ENCODE measurements at regions not wholly inside any gene's neighbourhood (a gene's known extent, or its start where the extent isn't known, plus 50 kb on each side); places are given as distances from the start of the nearest gene placed in this dataset.
"Not testable (repeated sequence)": the region's sequence is repeated elsewhere in the genome, so short reads cannot be mapped to it uniquely, and the experiment has no call there.

DNA sequence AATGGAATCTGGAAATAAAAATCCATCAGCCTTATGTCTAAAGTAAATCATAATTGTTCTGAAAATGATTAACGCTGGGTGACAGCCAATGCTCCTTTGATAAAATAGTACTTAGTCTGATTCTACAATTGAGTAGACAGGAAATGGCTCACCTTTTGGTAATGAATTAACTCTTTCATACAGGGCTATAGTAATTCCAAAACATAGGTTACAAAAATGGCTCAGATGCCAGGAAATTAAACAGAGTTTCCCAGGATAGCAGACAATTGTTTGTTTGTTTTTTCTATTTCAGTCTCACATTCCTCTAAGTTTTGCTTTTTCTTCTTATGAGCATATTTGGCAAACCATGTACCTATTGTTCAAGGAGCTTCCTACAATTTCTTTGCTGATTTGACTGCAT, 257.2 kb upstream of the EPHA7 start:
- Mint-ChIP-seq H3K4me3 (no peak overlapping the region), H3K27me3 (ENCODE audit: insufficient read depth) (no peaks in the 10 kb centered on the region), H3K27ac (no peak overlapping the region), H3K36me3 (ENCODE audit: low read depth) (no peaks in the 10 kb centered on the region), H3K4me1 (ENCODE audit: low read depth) (no peaks in the 10 kb centered on the region), H3K9me3 (peaks cover 28% of the 10 kb centered on the region)
- DNase-seq = no peak
- TF ChIP-seq, protein P1, sequence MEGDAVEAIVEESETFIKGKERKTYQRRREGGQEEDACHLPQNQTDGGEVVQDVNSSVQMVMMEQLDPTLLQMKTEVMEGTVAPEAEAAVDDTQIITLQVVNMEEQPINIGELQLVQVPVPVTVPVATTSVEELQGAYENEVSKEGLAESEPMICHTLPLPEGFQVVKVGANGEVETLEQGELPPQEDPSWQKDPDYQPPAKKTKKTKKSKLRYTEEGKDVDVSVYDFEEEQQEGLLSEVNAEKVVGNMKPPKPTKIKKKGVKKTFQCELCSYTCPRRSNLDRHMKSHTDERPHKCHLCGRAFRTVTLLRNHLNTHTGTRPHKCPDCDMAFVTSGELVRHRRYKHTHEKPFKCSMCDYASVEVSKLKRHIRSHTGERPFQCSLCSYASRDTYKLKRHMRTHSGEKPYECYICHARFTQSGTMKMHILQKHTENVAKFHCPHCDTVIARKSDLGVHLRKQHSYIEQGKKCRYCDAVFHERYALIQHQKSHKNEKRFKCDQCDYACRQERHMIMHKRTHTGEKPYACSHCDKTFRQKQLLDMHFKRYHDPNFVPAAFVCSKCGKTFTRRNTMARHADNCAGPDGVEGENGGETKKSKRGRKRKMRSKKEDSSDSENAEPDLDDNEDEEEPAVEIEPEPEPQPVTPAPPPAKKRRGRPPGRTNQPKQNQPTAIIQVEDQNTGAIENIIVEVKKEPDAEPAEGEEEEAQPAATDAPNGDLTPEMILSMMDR (IDR thresholded peaks at IDR 0.05) = no peak

DNA sequence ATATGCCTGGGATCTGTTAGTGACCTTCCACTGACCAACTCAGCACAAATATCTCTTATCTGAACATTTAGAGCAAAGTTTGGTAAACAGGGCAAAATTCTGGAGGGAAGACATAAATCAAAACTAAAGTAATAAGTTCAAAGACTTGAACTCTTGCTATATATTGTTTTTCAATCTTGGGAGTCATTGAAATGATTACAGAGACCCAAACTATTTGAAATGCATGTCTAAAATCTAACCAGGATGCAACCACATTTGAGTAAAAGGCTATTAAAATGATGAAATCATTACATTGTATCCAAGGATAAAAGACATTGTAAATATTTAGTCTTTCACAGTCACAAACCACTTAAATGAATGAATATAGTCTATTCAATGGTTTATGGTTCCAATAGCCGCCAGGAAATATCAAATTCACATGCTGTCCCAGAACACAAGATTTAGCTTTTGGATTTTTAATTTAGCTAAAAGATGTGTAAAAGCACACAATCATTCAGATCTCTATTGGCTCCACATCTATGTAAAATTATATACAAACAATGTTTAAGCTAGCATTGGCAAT, 256.6 kb upstream of the EPHA7 start:
- Mint-ChIP-seq H3K9me3 (peaks cover 23% of the 10 kb centered on the region), H3K36me3 (ENCODE audit: low read depth) (no peaks in the 10 kb centered on the region), H3K4me1 (ENCODE audit: low read depth) (no peaks in the 10 kb centered on the region), H3K4me3 (no peak overlapping the region), H3K27ac (no peak overlapping the region), H3K27me3 (ENCODE audit: insufficient read depth) (no peaks in the 10 kb centered on the region)
- no peak for DNase-seq
- TF ChIP-seq, protein P1 (IDR thresholded peaks at IDR 0.05) = no peak

DNA sequence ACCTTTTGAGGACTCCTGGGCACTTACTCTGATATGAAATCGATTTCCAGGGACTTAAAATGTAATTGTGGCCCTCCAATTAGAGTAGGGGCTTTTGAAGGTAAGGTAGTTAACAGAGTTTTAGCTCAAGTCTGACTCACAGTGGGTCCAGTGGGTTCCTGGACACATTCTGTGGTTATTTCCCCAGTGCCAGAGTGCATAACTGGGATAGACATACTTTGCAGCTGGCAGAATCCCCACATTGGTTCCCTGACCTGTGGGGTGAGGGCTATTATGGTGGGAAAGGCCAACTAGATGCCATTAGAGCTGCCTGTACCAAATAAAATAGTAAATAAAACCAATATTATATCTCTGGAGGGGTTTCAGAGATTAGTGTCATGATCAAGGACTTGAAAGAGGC, 243.8 kb upstream of the EPHA7 start:
- H3K27ac Mint-ChIP-seq = no peak overlapping the region
- DNase-seq = no peak
- H3K4me1 Mint-ChIP-seq (ENCODE audit: low read depth) = no peaks in the 10 kb centered on the region
- H3K4me3 Mint-ChIP-seq = no peak overlapping the region
- H3K36me3 Mint-ChIP-seq (ENCODE audit: low read depth) = no peaks in the 10 kb centered on the region
- no peaks in the 10 kb centered on the region for H3K27me3 Mint-ChIP-seq (ENCODE audit: insufficient read depth)
- peaks cover 41% of the 10 kb centered on the region for H3K9me3 Mint-ChIP-seq
- TF ChIP-seq, protein P1 (IDR thresholded peaks at IDR 0.05) = no peak

DNA sequence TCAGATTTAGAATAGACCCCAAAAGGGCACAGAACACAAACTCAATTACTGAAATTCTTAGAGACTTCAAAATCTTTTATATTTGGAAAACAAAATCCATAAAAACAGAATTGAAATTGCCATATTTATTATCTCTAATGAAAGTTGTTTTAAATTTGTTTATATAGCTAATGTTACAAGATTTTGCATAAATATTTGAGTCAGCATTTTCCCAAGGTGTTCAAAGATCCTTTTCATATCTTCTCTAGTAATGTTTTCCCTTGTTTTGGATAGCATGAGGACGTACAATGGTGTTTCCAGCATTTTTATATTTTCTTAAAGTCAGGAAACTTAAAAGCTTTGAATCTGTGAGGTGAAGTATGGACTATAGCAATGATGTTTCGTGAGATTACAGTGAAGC, 235.2 kb upstream of the EPHA7 start:
- no peak for DNase-seq
- no peaks in the 10 kb centered on the region; the same call in 1 of the 2 replicates for H3K36me3 Mint-ChIP-seq (ENCODE audit: low read depth)
- TF ChIP-seq, protein P1 (IDR thresholded peaks at IDR 0.05) = no peak
- H3K4me3 Mint-ChIP-seq = no peak overlapping the region
- H3K9me3 Mint-ChIP-seq = peaks cover 36% of the 10 kb centered on the region
- H3K4me1 Mint-ChIP-seq (ENCODE audit: low read depth) = no peaks in the 10 kb centered on the region
- H3K27ac Mint-ChIP-seq = no peak overlapping the region
- H3K27me3 Mint-ChIP-seq (ENCODE audit: insufficient read depth) = no peaks in the 10 kb centered on the region

DNA sequence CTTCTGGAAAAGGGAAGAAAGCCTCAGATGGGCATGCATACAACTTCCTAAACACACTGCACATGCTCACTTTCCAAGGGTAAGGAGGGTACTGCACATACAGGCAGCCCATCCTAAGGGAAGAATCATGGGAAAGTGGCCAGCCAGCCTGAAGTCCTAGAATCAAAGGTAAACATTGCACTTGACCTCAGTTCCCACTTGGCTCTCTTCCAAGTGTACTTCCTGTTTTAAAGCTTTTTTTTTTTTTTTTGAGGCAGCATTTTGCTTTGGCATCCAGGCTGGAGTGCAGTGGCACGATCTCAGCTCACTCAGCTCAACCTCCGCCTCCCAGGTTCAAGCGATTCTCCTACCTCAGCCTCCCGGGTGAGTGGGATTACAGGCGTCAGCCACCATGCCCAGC, 225.3 kb upstream of the EPHA7 start:
- TF ChIP-seq, protein P1 (IDR thresholded peaks at IDR 0.05) = no peak
- Mint-ChIP-seq H3K4me1 (ENCODE audit: low read depth) (no peaks in the 10 kb centered on the region), H3K9me3 (peaks cover 38% of the 10 kb centered on the region), H3K4me3 (no peak overlapping the region), H3K36me3 (ENCODE audit: low read depth) (no peaks in the 10 kb centered on the region), H3K27me3 (ENCODE audit: insufficient read depth) (no peaks in the 10 kb centered on the region), H3K27ac (no peak overlapping the region)
- no peak for DNase-seq

DNA sequence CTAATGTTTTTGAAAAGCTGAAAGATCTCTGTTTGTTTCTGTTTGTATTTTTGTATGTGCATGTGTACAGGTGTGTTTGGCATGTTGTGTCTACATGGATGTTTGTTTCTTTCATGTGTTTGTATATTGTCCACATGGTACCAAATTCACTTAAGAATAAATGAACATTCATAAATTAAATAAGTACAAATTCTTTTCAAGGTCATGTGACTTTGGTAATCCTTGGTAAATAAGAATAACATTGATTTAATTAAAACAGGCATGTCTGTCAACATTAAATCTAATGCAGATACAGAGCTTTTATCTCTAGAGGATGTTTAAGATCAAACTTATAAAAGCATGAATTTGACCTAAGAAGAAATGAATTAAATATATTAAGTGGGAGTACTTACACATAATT, 219.8 kb upstream of the EPHA7 start:
- Mint-ChIP-seq H3K36me3 (ENCODE audit: low read depth) (no peaks in the 10 kb centered on the region), H3K4me3 (no peak overlapping the region), H3K27me3 (ENCODE audit: insufficient read depth) (no peaks in the 10 kb centered on the region), H3K4me1 (ENCODE audit: low read depth) (no peaks in the 10 kb centered on the region), H3K9me3 (peaks cover 30% of the 10 kb centered on the region), H3K27ac (no peak overlapping the region)
- TF ChIP-seq, protein P1 (IDR thresholded peaks at IDR 0.05) = no peak
- DNase-seq = no peak

DNA sequence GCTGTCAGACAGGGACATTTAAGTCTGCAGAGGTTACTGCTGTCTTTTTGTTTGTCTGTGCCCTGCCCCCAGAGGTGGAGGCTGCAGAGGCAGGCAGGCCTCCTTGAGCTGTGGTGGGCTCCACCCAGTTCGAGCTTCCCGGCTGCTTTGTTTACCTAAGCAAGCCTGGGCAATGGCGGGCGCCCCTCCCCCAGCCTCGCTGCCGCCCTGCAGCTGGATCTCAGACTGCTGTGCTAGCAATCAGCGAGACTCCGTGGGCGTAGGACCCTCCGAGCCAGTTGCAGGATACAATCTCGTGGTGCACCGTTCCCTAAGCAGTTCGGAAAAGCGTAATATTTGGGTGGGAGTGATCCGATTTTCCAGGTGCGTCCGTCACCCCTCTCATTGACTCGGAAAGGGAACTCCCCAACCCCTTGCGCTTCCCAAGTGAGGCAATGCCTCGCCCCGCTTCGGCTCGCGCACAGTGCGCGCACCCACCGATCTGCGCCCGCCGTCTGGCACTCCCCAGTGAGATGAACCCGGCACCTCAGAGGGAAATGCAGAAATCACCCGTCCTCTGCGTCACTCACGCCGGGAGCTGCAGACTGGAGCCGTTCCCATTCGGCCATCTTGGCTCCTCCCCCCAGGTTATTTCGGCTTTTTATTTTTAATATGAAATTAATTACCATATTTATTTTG, 217.8 kb upstream of the EPHA7 start:
- not testable (repeated sequence) for DNase-seq; H3K27me3 Mint-ChIP-seq (ENCODE audit: insufficient read depth); H3K27ac Mint-ChIP-seq; H3K4me1 Mint-ChIP-seq (ENCODE audit: low read depth); H3K36me3 Mint-ChIP-seq (ENCODE audit: low read depth); H3K4me3 Mint-ChIP-seq
- peaks cover 20% of the 10 kb centered on the region for H3K9me3 Mint-ChIP-seq
